Stimulated activated CD4-positive, alpha-beta T cell treated with anti-CD3 and anti-CD28 coated beads, Interleukin-4, amount 100 ng/mL, for 24 hours (primary cell): ENCODE measurements at regions not wholly inside any gene's neighbourhood (a gene's known extent, or its start where the extent isn't known, plus 50 kb on each side); places are given as distances from the start of the nearest gene placed in this dataset.
"Not testable (repeated sequence)": the region's sequence is repeated elsewhere in the genome, so short reads cannot be mapped to it uniquely, and the experiment has no call there.

Experiments
- DNase-seq: peaks from one replicate; pipeline ENCODE4 v3.0.0-alpha.2; 2020

DNA sequence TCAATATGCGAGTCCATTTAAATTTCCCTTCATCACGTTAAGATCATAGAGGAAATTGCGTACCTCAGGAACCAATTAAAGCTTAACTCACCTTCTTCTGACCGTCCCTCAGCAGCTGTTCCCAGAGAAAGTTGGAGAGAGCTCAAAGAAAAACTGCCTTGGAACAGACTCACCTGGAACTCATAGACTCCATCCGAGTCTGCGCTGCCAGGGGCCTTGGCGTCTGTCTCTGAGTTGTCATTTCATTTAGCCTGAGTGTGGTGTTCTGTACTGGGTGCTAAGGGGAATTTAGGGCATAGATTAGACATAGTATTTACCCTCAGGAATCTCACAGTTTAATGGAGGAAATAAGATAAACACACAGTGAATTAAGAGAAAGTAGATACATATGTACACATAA, 892.7 kb downstream of the TLE1 start:
- DNase-seq = no peak

- no peak for DNase-seq
Measured at GRCh38 chr9:80794197-80794596, 895.1 kb downstream of the TLE1 start.

DNA sequence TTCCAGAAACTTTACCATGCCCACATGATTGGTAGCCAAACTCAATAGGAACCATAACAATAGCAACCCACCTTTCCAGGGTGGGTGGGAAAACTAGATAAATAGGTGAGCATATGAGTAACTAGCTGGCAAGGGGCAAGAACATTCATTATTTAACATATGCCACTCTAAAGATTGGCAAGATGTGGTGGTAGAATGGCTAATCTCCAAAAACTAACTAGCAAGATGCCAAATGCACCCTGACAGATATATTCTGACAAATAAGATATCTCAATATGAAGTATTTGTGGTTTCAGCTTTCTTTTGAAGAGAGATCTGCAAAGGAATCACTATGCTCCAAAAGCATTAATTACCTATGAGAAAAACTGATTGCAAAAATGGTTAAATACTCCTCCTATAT, 895.6 kb downstream of the TLE1 start:
- no peak for DNase-seq

- no peak for DNase-seq
Measured at GRCh38 chr9:80792726-80793125, 896.6 kb downstream of the TLE1 start.

GRCh38 chr9:80791836-80792235, 897.5 kb downstream of the TLE1 start:
- no peak for DNase-seq

DNA sequence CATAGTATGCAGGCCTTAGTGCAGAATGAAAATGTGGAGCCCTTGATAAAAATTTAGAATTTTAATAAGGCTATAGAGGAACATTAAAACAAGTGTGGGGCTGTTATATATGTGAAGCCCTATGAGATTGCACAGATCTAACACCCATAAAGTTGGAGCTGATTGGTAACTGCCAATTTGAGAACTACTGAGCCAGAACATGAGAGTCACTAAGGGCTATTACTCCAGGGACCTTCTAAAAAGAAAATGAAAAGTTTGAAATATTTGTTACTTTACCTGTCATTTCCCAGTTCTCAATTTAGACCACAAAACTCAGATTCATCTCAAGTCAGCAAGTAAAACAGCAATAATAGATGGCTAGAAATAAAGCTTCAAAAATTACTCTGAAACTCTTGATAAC, 898.6 kb downstream of the TLE1 start:
- DNase-seq = no peak

DNA sequence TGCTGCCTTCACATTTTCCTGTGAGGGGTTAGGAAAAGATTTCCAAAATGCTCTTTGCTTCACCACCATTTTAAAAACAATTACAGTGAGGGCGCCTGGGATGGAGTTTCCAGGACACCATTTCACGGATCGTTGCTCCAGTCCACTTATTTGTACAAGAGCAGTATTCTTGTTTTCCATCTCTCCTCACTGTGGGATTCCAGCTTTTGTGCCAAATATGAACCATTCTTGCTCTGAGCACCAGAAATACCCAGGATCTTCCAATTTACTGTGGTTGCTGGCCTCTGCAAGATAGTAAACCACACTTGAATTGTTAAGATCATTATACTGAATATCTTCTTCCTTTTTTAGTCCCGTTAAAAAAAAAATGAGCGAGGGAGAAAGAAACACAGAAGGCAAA, 899.5 kb downstream of the TLE1 start:
- DNase-seq = no peak

- no peak for DNase-seq
Measured at GRCh38 chr9:80787636-80788035, 901.7 kb downstream of the TLE1 start.

GRCh38 chr9:80784647-80785046, 904.7 kb downstream of the TLE1 start:
- DNase-seq = no peak

GRCh38 chr9:80775971-80776370, 913.4 kb downstream of the TLE1 start:
- DNase-seq = no peak

GRCh38 chr9:80775530-80775929, 913.8 kb downstream of the TLE1 start:
- DNase-seq = no peak

GRCh38 chr9:80771555-80772347, 917.6 kb downstream of the TLE1 start:
- DNase-seq = no peak

DNA sequence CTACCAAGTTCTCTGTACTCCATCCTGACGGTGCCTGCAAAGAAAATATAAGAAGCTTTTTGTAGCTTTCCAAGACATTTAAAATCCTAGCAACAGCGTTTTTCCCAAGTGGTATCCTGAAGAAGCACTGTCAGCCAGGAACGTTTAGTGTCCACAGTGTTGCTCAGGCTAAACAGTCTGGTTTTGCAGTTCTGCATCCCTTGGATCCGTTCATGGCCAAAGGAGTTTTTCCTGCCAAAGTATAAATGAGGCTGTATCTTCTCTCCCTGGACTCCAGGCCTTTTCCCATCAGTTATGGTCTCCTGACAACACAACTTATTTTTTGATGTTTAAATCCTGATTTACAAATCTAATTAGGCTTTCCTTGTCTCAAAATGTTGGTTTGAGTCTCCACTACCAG, 925.8 kb downstream of the TLE1 start:
- no peak for DNase-seq

DNA sequence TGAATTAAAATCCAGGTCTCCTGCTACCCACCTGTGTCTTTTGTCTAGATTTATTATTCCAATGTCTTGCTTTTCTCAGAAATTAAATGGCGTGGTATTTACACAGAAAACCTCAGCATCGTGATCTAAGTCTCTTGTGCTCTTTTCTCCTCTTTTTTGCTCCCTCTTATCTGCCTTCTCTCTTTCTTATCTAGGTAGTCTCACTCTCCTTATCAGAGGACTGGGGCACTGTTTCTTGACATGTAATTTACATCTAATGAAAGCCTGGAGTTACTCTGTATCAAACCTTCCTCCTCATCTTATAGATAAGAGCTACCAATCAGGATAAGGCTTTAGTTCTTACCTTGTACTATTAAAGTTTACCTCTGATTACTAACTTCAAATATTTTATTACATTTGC, 933.8 kb downstream of the TLE1 start:
- DNase-seq = no peak

DNA sequence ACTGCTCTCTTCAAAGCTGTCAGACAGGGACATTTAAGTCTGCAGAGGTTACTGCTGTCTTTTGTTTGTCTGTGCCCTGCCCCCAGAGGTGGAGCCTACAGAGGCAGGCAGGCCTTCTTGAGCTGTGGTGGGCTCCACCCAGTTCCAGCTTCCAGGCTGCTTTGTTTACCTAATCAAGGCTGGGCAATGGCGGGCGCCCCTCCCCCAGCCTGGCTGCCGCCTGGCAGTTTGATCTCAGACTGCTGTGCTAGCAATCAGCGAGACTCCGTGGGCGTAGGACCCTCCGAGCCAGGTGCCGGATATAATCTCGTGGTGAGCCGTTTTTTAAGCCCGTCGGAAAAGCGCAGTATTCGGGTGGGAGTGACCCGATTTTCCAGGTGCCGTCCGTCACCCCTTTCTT, 942.3 kb downstream of the TLE1 start:
- not testable (repeated sequence) for DNase-seq

DNA sequence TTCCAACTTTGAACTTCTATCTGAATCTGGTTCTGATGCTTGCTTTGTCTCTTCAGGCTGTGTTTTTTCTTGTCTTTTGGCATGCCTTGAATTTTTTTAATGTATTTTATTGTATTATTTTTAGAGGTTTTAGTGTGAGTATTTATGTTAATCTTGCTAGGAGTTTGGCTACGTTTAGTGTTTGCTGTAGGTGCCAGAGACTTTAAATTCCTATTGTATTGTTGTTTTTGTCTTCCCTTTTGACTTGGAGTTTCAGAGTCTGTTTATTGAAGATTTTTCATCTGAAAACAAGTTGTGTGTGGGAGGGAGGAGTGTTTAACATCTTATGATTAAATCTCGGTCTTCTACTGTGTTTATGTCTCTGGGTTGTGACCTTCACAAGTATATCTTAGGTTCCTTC, 956.8 kb downstream of the TLE1 start:
- no peak for DNase-seq

DNA sequence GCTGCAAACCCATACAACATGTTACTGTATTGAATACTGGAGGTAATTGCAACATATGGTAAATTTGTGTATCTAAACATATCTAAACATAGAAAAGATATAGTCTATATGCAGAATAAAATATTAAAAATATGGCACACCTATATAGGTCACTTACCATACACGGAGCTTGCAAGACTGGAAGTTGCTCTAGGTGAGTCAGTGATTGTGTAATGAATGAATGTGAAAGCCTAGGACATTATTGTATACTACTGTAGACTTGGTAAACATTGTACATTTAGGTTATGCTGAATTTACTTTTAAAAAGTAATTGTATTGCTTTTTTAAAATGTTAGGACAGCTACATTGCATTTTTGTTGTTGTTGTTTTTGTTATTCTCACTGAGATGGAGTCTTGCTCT, 968.8 kb downstream of the TLE1 start:
- no peak for DNase-seq

DNA sequence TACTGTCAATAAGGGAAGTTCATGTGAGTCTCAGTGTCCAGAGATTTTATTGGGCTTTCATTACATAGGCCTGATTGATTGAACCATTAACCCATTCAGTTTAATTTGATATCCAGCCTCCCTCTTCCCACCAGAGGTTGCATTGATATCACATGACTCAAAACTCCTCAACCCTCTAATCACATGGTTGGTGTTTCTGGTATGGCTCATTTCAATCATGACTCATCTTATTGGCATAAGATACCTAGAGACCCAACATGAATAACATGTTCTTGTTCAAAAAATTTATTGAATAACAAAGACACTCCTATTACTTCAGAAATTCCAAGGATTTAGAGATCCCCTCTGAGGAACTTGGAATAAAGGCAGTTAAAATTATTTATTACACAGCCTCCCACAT, 982.2 kb downstream of the TLE1 start:
- DNase-seq = no peak

DNA sequence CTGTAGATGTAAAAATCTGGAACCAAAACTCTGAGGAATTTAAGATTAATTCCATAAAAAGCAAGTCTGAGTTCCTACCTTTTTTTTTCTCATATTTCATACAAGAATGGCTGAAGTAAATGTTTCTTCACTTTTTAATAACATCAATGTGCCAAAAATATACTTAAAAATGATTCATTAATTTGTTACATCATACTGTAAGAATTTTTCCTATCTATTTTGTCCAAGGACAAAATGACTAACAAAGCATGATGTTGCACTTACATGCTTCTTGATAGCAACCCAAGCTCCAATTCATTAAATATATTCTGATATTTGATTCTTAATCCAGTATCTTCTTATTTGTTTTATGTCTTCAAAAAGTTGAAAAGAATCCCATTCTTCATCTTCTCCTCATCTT, 988.3 kb downstream of the TLE1 start:
- no peak for DNase-seq

- DNase-seq = no peak
Measured at GRCh38 chr9:80699511-80699998, 989.8 kb downstream of the TLE1 start.

DNA sequence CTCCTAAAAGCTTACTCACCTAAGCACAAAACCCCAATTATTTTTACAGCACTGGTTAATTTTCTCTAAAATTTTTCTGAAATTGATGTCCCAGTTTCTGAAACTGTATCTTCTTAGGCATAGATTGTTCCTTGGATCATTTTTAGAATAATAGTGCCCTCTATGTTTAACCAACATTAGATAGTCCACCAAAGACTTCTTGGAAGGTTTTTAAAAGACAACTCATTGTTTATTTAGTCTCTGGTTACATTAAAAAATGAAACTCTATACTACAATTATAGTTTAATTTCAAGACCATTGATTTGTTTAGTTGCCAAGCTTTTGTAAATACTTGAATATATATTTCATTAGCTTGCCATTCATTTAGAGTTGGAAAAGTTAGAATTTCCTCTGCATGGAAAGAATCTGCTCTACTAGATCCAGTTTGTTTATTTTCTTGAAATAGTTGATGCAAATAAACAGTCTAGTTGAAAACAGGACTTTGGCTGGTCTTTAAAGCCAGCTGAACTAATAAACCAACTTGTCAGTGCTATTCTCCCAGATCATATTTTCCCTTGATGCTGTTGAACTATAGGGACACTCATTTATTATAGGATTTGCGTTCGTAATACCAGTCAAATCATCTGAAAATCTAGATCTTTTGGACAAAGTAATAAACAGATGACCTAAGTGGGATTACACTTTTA, 990.5 kb downstream of the TLE1 start:
- DNase-seq = no peak

DNA sequence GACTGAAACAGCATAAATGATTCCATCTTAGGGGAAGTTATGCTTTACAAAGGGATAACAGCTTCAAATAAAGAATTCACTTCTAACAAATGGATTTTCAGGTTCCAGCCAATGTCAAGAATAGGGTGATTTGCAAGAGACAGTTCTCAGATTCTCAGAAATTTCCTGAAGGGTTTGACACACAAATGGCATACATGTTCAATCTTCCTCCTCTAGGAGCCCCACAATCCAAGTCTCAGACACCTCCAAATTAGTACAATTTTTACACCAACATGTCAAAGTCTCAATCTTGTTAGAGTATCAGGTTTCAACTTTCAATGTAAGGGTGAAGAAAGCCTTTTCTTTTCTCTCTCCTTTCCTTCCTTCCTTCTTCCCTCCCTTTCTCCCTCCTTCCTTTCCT, 996.6 kb downstream of the TLE1 start:
- DNase-seq = no peak

- DNase-seq = no peak
Measured at GRCh38 chr9:80691229-80691628, 998.1 kb downstream of the TLE1 start.

DNA sequence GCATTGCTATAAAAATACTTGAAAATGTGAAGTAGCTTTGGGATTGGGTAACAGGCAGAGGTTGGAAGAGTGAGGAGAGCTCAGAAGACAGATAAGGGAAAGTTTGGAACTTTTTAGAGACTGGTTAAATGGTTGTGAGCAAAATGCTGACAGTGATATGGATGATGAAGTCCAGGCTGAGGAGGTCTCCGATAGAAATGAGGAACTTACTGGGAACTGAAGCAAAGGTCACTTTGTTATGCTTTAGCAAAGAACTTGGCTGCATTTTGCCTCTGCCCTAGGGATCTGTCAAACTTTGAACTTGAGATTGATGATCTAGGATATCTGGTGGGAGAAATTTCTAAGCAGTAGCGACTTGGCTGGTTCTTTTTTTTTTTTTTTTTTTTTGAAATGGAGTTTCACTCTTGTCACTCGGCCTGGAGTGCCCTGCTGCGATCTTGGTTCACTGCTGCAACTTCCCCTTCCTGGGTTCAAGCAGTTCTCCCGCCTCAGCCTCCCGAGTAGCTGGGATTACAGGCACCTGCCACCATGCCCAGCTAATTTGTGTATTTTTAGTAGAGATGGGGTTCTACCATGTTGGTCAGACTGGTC, 998.9 kb downstream of the TLE1 start:
- DNase-seq = no peak
